ENCODE measurements at regions not wholly inside any gene's neighbourhood (a gene's known extent, or its start where the extent isn't known, plus 50 kb on each side); places are given as distances from the start of the nearest gene placed in this dataset.

- Mint-ChIP-seq H3K36me3 (ENCODE audit: low read depth) (peaks cover 4% of the 10 kb centered on the region), H3K4me1 (peaks cover 61% of the 10 kb centered on the region)
These were observed 319.8 kb downstream of the SEC14L1 start for GRCh38 chr17:77460514-77461046.

GRCh38 chr17:77461277-77462057 lies 320.7 kb downstream of the SEC14L1 start:
- peaks cover 63% of the 10 kb centered on the region for H3K4me1 Mint-ChIP-seq
- H3K27me3 Mint-ChIP-seq, result no peaks in the 10 kb centered on the region
- DNase-seq, result no peak
- ATAC-seq, result no peak
- H3K36me3 Mint-ChIP-seq (ENCODE audit: low read depth), result peaks cover 3% of the 10 kb centered on the region
- H3K4me3 Mint-ChIP-seq, result peak overlapping the region; percentile 96
- no peaks in the 10 kb centered on the region for H3K9me3 ChIP-seq (ENCODE audit: control insufficient read depth, low read length, poor library complexity, severe bottlenecking)
- peak overlapping the region; percentile 99 for H3K27ac Mint-ChIP-seq

More at GRCh38 chr17:77460514-77461046, 319.8 kb downstream of the SEC14L1 start:
- peak overlapping the region; percentile 99 for H3K27ac Mint-ChIP-seq
- H3K9me3 ChIP-seq (ENCODE audit: control insufficient read depth, low read length, poor library complexity, severe bottlenecking), result no peaks in the 10 kb centered on the region
- DNase-seq (no peak), ATAC-seq (no peak)
- peak overlapping the region; percentile 96 for H3K4me3 Mint-ChIP-seq
- H3K27me3 Mint-ChIP-seq, result no peaks in the 10 kb centered on the region

GRCh38 chr17:77462090-77462489 lies 321.3 kb downstream of the SEC14L1 start:
- Mint-ChIP-seq H3K4me3 (peak overlapping the region; percentile 96), H3K36me3 (ENCODE audit: low read depth) (peaks cover 3% of the 10 kb centered on the region), H3K27me3 (no peaks in the 10 kb centered on the region), H3K4me1 (peaks cover 67% of the 10 kb centered on the region), H3K27ac (peak overlapping the region; percentile 99)
- DNase-seq (no peak), ATAC-seq (peak; percentile 10)
- no peaks in the 10 kb centered on the region for H3K9me3 ChIP-seq (ENCODE audit: control insufficient read depth, low read length, poor library complexity, severe bottlenecking)

DNA sequence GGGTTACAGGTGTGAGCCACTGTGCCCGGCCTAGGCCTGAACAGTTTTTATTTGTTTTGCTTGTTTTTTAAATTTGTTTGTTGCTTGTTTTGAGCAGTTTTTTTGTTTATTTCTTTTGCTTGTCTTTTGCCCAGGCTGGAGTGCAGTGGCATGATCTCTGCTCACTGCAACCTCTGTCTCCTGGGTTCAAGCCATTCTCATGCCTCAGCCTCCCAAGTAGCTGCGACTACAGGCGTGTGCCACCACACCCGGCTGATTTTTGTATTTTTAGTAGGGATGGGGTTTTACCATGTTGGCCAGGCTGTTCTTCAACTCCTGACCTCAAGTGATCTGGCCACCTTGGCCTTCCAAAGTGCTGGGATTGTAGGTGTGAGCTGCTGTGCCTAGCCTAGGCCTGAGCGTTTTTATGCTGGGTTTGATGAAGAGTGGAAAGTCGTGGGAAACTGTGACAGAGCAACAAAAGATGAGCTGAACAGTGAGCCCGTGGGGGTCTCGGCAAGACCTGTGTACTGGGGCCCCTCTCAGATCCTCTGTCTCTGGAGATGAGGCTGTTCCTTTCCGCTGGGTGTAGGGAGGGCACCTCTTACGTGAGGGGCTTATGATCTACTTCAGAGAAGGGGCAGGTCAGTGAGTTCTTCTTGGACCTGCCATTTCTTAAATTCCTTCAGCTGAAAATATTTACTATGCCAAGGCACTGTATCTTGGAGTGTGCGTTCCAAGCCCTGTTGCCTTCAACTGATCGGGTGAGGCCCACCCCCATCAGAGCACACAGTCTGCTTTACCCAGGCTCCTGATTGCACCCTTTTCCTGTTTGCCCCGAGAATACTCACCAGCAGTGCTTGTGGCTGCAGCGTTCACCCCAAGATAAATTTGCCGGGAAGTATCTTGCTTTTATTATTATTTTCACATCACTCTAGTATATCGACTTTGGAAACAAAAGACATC lies 322.1 kb downstream of the SEC14L1 start:
- Mint-ChIP-seq H3K4me3 (peak overlapping the region; percentile 96), H3K27ac (peak overlapping the region; percentile 99), H3K36me3 (ENCODE audit: low read depth) (peaks cover 3% of the 10 kb centered on the region), H3K27me3 (no peaks in the 10 kb centered on the region), H3K4me1 (peaks cover 64% of the 10 kb centered on the region)
- H3K9me3 ChIP-seq (ENCODE audit: control insufficient read depth, low read length, poor library complexity, severe bottlenecking), result no peaks in the 10 kb centered on the region
- ATAC-seq (no peak), DNase-seq (no peak)

DNA sequence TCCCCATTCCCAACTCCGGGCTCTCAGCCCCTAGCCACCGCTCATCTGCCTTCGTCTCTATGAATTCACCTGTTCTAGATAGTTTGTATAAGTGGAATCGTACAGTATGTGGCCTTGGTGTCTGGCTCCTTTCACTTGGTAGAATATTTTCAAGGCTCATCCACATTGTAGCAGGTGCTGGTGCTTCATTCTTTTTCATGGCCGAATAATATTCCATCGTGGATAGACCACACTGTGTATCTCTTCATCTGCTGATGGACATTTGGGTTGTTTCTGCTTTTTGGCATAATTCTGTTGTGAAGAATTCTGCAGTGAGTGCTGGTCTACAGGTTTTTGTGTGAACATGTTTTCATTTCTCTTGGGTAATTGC lies 324.2 kb downstream of the SEC14L1 start:
- ATAC-seq (no peak), DNase-seq (no peak)
- Mint-ChIP-seq H3K4me3 (peak overlapping the region; percentile 84), H3K27ac (peak overlapping the region; percentile 92), H3K27me3 (no peaks in the 10 kb centered on the region), H3K36me3 (ENCODE audit: low read depth) (peaks cover 16% of the 10 kb centered on the region), H3K4me1 (peaks cover 67% of the 10 kb centered on the region)
- no peaks in the 10 kb centered on the region for H3K9me3 ChIP-seq (ENCODE audit: control insufficient read depth, low read length, poor library complexity, severe bottlenecking)

DNA sequence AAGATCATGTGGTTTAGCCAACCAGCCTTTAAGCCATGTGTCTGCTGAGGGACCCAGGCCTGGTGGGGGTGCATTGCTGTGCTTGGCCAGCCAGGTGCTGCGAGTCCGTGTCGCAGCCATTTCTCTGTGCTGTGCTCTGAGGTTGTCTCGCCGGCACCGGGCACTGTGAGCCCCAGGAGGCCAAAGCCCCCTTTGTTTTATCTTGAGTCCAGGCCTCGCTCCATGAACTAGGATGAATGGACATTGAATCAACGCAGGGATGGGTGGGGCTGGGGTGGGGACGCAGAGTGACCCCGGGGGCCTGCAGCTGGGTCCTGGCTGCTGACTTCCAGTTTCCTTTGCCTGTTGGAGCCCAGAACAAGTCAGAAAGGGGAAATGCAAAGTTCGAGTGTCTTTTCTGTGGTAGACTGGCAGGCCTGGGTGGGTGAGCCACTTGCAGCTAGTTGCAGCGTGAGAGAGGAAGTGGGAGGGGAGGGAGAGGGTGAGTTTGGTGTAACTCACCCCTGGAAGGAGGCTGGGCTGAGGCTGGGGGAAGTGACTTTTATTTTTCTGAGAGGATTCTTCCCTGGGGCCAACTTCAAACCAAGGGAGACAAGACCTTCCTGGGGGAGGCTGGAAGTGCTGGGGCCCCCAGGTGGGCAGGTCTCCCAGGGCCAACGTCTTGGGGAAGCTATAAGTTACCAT lies 324.7 kb downstream of the SEC14L1 start:
- Mint-ChIP-seq H3K36me3 (ENCODE audit: low read depth) (peaks cover 21% of the 10 kb centered on the region), H3K4me3 (peak overlapping the region; percentile 84), H3K4me1 (peaks cover 69% of the 10 kb centered on the region), H3K27me3 (no peaks in the 10 kb centered on the region), H3K27ac (peak overlapping the region; percentile 92)
- H3K9me3 ChIP-seq (ENCODE audit: control insufficient read depth, low read length, poor library complexity, severe bottlenecking), result no peaks in the 10 kb centered on the region
- peak; percentile 39 to 67 (median 58) for DNase-seq
- ATAC-seq, result peak; percentile 92

GRCh38 chr17:77466140-77466539 lies 325.4 kb downstream of the SEC14L1 start:
- H3K36me3 Mint-ChIP-seq (ENCODE audit: low read depth), result peaks cover 22% of the 10 kb centered on the region
- DNase-seq, result no peak

DNA sequence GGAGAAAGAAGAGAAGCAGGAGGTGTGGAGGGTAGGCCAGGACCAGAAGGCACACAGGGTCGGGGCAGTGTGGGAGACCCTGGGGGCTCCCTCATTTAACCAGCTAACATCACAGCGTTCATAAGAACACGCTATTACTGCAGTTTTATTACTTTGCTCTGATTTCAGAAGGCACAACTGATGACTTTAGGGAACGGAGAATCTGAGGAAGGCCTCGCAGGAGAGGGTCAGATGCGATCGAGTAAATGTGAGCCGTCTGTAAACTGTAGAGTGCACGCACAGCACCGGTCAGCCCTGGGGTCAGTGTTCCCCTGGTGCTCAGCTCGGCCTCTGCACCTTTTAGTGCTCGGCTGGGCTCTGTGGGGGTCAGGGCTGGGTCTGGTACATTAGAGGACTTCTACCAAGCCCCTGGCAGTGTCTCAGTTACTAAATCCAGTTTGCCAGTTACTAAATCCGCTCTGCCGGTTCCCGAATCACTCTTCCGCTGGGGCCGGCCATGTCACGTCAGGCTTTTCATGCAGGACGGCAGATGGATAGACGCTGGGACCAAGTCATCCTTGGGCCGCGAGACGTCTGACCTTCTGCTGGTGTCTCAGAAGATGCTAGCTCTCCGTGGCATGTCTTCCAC lies 325.9 kb downstream of the SEC14L1 start:
- no peaks in the 10 kb centered on the region for H3K9me3 ChIP-seq (ENCODE audit: control insufficient read depth, low read length, poor library complexity, severe bottlenecking)
- peaks cover 22% of the 10 kb centered on the region for H3K36me3 Mint-ChIP-seq (ENCODE audit: low read depth)
- peak overlapping the region; percentile 92 for H3K27ac Mint-ChIP-seq
- ATAC-seq, result no peak
- no peak for DNase-seq
- H3K27me3 Mint-ChIP-seq, result no peaks in the 10 kb centered on the region
- peaks cover 72% of the 10 kb centered on the region for H3K4me1 Mint-ChIP-seq
- H3K4me3 Mint-ChIP-seq, result peak overlapping the region; percentile 84

More at GRCh38 chr17:77466140-77466539, 325.4 kb downstream of the SEC14L1 start:
- no peaks in the 10 kb centered on the region for H3K27me3 Mint-ChIP-seq
- peak overlapping the region; percentile 92 for H3K27ac Mint-ChIP-seq
- peaks cover 72% of the 10 kb centered on the region for H3K4me1 Mint-ChIP-seq
- H3K9me3 ChIP-seq (ENCODE audit: control insufficient read depth, low read length, poor library complexity, severe bottlenecking), result no peaks in the 10 kb centered on the region
- peak overlapping the region; percentile 84 for H3K4me3 Mint-ChIP-seq
- peak; percentile 1 for ATAC-seq

DNA sequence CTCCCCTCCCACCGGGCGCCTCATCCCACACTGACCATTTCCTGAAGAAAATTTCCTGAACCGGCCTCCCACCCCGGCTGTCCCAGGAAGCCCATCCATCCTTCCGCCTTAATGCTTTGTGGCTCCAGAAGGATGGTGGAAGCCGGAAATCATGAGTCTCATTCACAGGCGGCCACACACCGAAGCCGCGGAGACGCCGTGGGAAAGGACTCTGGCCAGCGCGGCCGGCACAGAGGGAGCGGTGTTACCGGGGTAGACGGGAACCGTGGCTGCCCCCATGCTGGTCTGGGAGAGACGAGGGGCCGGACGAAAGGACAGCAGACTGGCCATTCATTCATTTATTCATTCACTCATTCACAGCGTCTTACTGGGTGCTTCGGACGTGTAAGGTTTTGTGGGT lies 326.8 kb downstream of the SEC14L1 start:
- H3K4me3 Mint-ChIP-seq, result peak overlapping the region; percentile 66
- peaks cover 22% of the 10 kb centered on the region for H3K36me3 Mint-ChIP-seq (ENCODE audit: low read depth)
- H3K4me1 Mint-ChIP-seq, result peaks cover 78% of the 10 kb centered on the region
- H3K27me3 Mint-ChIP-seq, result no peaks in the 10 kb centered on the region
- DNase-seq, result no peak
- no peaks in the 10 kb centered on the region for H3K9me3 ChIP-seq (ENCODE audit: control insufficient read depth, low read length, poor library complexity, severe bottlenecking)
- H3K27ac Mint-ChIP-seq, result peak overlapping the region; percentile 80
- no peak for ATAC-seq

- Mint-ChIP-seq H3K4me3 (peak overlapping the region; percentile 82), H3K36me3 (ENCODE audit: low read depth) (peaks cover 24% of the 10 kb centered on the region), H3K27me3 (no peaks in the 10 kb centered on the region), H3K27ac (peak overlapping the region; percentile 80), H3K4me1 (peaks cover 84% of the 10 kb centered on the region)
- ATAC-seq (no peak), DNase-seq (no peak)
- no peaks in the 10 kb centered on the region for H3K9me3 ChIP-seq (ENCODE audit: control insufficient read depth, low read length, poor library complexity, severe bottlenecking)
These were observed 328.1 kb downstream of the SEC14L1 start for GRCh38 chr17:77468897-77469296.

DNA sequence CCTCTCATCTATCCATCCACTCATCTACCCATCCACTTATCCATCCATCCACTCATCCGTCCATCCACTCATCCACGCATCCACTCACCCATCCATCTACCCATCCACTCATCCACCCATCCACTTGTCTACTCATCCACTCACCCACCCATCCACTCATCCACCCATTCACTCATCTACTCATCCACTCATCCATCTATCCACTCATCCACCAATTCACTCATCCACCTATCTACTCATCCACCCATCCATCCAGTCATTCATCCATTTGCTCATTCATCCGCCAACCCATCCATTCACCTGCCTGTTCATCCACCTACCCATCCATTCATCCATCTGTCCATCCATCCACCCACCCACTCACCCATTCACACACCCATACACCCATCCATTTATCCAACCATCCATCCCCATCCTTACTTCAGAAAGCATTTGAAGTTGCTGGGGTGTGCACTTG lies 329.6 kb downstream of the SEC14L1 start:
- H3K4me3 Mint-ChIP-seq, result peak overlapping the region; percentile 77
- H3K36me3 Mint-ChIP-seq (ENCODE audit: low read depth), result peaks cover 22% of the 10 kb centered on the region
- DNase-seq (no peak), ATAC-seq (no peak)
- peak overlapping the region; percentile 99 for H3K27ac Mint-ChIP-seq
- no peaks in the 10 kb centered on the region for H3K9me3 ChIP-seq (ENCODE audit: control insufficient read depth, low read length, poor library complexity, severe bottlenecking)
- no peaks in the 10 kb centered on the region for H3K27me3 Mint-ChIP-seq
- H3K4me1 Mint-ChIP-seq, result peaks cover 87% of the 10 kb centered on the region
